Endothelial cell (in vitro differentiated cells): ENCODE measurements at regions not wholly inside any gene's neighbourhood (a gene's known extent, or its start where the extent isn't known, plus 50 kb on each side); places are given as distances from the start of the nearest gene placed in this dataset.

Experiments
- DNase-seq: peaks from one replicate; pipeline ENCODE4 v3.0.0; 2021; ENCODE audit warnings: low spot score
- H3K27ac Mint-ChIP-seq: one replicate; pipeline ENCODE4 v1.8.0; 2021; ENCODE audit warnings: mixed read lengths, inconsistent platforms; ENCODE audit not compliant: unreplicated experiment
- H3K27me3 Mint-ChIP-seq: one replicate; pipeline ENCODE4 v1.8.0; 2021; ENCODE audit warnings: mild to moderate bottlenecking, moderate library complexity, mixed read lengths, inconsistent platforms; ENCODE audit not compliant: unreplicated experiment
- H3K36me3 Mint-ChIP-seq: one replicate; pipeline ENCODE4 v1.8.0; 2021; ENCODE audit warnings: mild to moderate bottlenecking, low read depth, mixed read lengths, inconsistent platforms; ENCODE audit not compliant: unreplicated experiment
- H3K4me1 Mint-ChIP-seq: one replicate; pipeline ENCODE4 v1.8.0; 2021; ENCODE audit warnings: mild to moderate bottlenecking, mixed read lengths, inconsistent platforms; ENCODE audit not compliant: unreplicated experiment
- H3K4me3 Mint-ChIP-seq: one replicate; pipeline ENCODE4 v1.8.0; 2021; ENCODE audit warnings: mild to moderate bottlenecking, mixed read lengths, inconsistent platforms; ENCODE audit not compliant: unreplicated experiment
- H3K9me3 Mint-ChIP-seq: one replicate; pipeline ENCODE4 v1.8.0; 2021; ENCODE audit warnings: mixed read lengths, inconsistent platforms; ENCODE audit not compliant: unreplicated experiment
- TF ChIP-seq, protein P1 (sequence below): fragments of 200-600 bp; sonication (generic); IDR thresholded peaks from one replicate; pipeline ENCODE4 v1.5.0; 2021; ENCODE audit warnings: antibody characterized with exemption; ENCODE audit not compliant: unreplicated experiment

DNA sequence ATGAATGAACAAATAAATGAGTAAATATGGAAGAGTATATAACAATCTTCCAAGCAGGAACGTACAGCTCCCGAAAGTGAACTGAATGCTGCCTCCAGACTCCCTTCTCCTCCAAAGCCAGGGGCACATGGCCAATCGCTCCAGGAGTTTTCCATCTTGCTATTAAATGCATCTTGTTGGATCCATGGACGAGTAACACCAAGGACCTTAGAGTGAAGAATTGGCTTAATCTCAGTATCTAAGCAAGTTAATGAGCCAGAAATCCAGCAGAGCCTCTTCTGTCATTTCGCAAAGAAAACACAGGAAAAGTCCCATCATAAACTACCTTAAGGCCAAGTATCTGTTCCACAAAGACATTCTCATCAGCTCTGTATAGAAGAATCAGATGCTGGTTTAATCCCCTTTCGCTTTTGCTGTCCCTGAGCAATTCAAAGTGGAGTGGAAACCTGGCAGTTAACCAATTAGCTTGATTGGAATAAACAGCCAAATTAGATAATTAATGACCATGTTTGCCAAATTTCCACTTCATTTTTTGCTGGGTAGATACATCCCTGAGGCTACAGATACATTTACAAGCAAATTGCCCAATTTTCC, 116.0 kb downstream of the MIS18A start:
- DNase-seq, result no peak
- H3K27ac Mint-ChIP-seq, result no peak overlapping the region
- TF ChIP-seq, protein P1, sequence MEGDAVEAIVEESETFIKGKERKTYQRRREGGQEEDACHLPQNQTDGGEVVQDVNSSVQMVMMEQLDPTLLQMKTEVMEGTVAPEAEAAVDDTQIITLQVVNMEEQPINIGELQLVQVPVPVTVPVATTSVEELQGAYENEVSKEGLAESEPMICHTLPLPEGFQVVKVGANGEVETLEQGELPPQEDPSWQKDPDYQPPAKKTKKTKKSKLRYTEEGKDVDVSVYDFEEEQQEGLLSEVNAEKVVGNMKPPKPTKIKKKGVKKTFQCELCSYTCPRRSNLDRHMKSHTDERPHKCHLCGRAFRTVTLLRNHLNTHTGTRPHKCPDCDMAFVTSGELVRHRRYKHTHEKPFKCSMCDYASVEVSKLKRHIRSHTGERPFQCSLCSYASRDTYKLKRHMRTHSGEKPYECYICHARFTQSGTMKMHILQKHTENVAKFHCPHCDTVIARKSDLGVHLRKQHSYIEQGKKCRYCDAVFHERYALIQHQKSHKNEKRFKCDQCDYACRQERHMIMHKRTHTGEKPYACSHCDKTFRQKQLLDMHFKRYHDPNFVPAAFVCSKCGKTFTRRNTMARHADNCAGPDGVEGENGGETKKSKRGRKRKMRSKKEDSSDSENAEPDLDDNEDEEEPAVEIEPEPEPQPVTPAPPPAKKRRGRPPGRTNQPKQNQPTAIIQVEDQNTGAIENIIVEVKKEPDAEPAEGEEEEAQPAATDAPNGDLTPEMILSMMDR, result no peak
- no peaks in the 10 kb centered on the region for H3K36me3 Mint-ChIP-seq
- no peaks in the 10 kb centered on the region for H3K27me3 Mint-ChIP-seq
- no peak overlapping the region for H3K4me3 Mint-ChIP-seq
- peaks cover 6% of the 10 kb centered on the region for H3K4me1 Mint-ChIP-seq
- H3K9me3 Mint-ChIP-seq, result peaks cover 5% of the 10 kb centered on the region

DNA sequence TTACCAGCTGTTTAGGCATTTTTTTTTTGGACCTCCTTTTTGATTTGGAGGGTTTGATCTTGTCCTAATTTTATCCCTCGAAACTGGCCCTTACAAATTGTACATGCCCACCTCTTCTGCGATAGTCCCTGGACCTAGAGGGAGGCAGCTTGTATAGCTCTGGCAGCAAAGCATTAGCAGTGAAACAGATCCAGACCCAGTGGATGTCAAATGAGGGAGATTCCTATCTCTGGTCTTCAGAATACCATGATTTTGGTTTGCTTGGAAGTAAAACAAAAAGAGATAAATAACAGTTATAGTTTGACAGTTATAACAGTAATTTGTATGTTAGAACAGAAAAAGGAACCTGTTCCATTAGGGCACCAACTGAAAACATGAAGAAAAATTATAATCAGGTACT, 123.6 kb downstream of the MIS18A start:
- H3K27ac Mint-ChIP-seq, result no peak overlapping the region
- no peak overlapping the region for H3K4me3 Mint-ChIP-seq

DNA sequence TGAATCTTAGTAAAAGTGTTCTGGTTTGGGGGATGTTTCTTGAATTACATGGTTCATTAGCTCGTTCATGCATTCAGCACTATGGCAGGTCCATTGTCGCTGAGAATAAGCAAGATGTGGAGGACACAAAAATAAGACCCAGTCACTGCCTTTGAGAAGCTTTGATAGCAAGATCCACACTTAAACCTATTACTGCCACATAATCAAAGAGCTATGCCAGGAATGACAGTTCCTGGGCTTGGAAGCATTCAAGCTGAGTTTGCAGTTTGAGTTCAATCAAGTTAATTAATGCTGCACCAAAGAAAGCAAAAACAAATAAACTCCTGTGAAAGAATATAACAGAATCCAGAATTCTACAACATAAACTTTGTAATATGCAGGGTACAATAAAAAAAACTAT, 131.8 kb downstream of the MIS18A start:
- TF ChIP-seq, protein P1, result no peak
- Mint-ChIP-seq H3K27me3 (no peaks in the 10 kb centered on the region), H3K36me3 (no peaks in the 10 kb centered on the region), H3K4me1 (no peaks in the 10 kb centered on the region), H3K4me3 (no peak overlapping the region), H3K27ac (no peak overlapping the region), H3K9me3 (no peaks in the 10 kb centered on the region)
- no peak for DNase-seq

More for the DNA sequence above, 123.6 kb downstream of the MIS18A start:
- H3K36me3 Mint-ChIP-seq, result no peaks in the 10 kb centered on the region
- H3K27me3 Mint-ChIP-seq, result peaks cover 2% of the 10 kb centered on the region
- TF ChIP-seq, protein P1, result no peak
- H3K4me1 Mint-ChIP-seq, result peaks cover 11% of the 10 kb centered on the region
- no peak for DNase-seq
- no peaks in the 10 kb centered on the region for H3K9me3 Mint-ChIP-seq

DNA sequence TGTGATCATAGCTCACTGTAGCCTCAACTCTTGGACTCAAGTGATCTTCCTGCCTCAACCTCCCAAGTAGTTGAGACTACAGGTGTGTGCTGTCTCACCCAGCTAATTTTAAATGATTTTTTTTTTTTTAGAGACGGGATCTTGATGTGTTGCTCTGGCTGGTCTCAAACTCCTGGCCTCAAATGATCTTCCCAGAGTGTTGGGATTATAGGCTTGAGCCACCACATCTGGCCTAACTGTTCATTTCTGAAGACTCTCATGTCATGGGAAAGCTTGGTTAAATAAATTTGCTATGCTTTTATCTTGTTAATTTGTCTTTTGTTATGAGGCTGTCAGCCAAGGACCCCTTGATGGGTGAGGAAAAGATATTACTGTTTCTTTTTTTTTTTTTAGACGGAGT, 134.0 kb downstream of the MIS18A start:
- TF ChIP-seq, protein P1, result no peak
- no peak overlapping the region for H3K4me3 Mint-ChIP-seq

DNA sequence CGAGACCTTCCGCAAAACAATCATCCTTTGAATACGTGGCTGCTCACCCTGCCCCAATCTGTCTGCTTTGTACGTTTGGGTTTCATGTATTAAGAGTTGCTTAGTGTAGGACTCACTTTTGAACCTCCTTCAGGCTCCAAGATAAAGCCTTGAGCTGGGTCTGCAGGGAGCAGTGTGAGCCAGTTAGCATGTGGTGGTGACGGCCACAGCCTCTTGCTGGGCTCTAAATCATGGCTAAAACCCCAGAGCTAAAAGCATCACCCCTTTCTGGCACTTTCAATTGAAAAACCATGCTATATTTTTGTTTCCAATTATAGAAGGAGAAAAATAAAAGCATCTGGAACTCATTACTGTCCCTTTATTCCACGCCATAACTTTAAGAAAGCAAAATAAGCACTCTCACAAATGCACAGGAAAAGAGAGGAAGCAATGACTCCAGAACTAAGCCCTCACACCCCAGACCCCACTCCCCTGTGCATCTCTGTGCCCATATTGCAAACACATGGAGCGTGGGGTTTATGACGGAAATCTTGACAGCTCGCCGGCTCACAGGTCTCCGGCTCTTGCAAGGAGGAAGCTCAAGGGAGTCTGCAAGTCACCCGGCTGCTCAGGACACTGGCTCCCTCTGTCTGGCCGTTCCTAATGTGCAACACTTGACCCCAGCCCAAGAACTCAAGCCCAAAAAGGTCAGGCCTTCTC, 135.5 kb downstream of the MIS18A start:
- Mint-ChIP-seq H3K36me3 (no peaks in the 10 kb centered on the region), H3K27me3 (no peaks in the 10 kb centered on the region), H3K9me3 (no peaks in the 10 kb centered on the region), H3K27ac (no peak overlapping the region), H3K4me1 (no peaks in the 10 kb centered on the region), H3K4me3 (no peak overlapping the region)
- DNase-seq, result no peak
- TF ChIP-seq, protein P1, result no peak

More for the DNA sequence above, 134.0 kb downstream of the MIS18A start:
- DNase-seq, result no peak
- Mint-ChIP-seq H3K9me3 (no peaks in the 10 kb centered on the region), H3K4me1 (no peaks in the 10 kb centered on the region), H3K36me3 (no peaks in the 10 kb centered on the region), H3K27ac (no peak overlapping the region), H3K27me3 (no peaks in the 10 kb centered on the region)
